IPS DF 6.9 (cell line): ENCODE measurements at regions not wholly inside any gene's neighbourhood (a gene's known extent, or its start where the extent isn't known, plus 50 kb on each side); places are given as distances from the start of the nearest gene placed in this dataset.
"Not testable (repeated sequence)": the region's sequence is repeated elsewhere in the genome, so short reads cannot be mapped to it uniquely, and the experiment has no call there.

Experiments used
- DNase-seq: peaks from one replicate; pipeline ENCODE4 v3.0.0-alpha.2; 2013; ENCODE audit warnings: low read depth, low spot score
- H3K27ac ChIP-seq: one replicate; pipeline ENCODE4 v1.5.1; 2013; ENCODE audit warnings: low read length, control low read depth
- H3K27me3 ChIP-seq: 2 replicates; pipeline ENCODE4 v1.6.1; 2013; ENCODE audit warnings: mild to moderate bottlenecking, low read length; ENCODE audit not compliant: control insufficient read depth, insufficient read depth
- H3K36me3 ChIP-seq: 2 replicates; pipeline ENCODE4 v1.6.1; 2013; ENCODE audit warnings: low read length; ENCODE audit not compliant: control insufficient read depth, insufficient read depth
- H3K4me1 ChIP-seq: 2 replicates; pipeline ENCODE4 v1.6.1; 2013; ENCODE audit warnings: low read length; ENCODE audit not compliant: control insufficient read depth, insufficient read depth
- H3K4me3 ChIP-seq: 2 replicates; pipeline ENCODE4 v1.5.1; 2013; ENCODE audit warnings: mild to moderate bottlenecking, low read length
- H3K9me3 ChIP-seq: 2 replicates; pipeline ENCODE4 v1.6.1; 2013; ENCODE audit warnings: low read length, inconsistent platforms; ENCODE audit not compliant: control insufficient read depth, insufficient read depth
- WGBS: extraction: QIAGEN DNeasy Blood & Tissue Kit; methylation state at CpG from one replicate; pipeline ENCODE4 v1.1.7; 2013; ENCODE audit warnings: mixed read lengths, missing lambda C conversion rate; ENCODE audit not compliant: insufficient read length, insufficient coverage; 5-methylcytosine and 5-hydroxymethylcytosine counted together

DNA sequence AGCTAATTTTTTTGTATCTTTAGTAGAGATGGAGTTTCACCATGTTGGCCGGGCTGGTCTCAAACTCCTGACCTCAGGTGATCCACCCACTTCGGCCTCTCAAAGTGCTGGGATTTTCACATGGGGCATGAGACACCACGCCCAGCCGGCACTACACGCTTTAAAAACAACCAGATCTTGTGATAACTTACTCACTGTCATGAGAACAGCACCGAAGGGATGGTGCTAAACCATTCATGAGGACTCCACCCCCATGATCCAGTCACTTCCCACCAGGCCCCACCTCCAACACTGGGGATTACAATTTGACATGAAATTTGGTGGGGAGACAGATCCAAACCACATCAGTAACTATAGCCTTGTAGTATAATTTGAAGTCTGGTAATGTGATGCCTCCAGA is 67.4 kb upstream of the ZNF169 start:
- not testable (repeated sequence) for H3K27me3 ChIP-seq, H3K4me3 ChIP-seq, H3K36me3 ChIP-seq, H3K27ac ChIP-seq, DNase-seq, H3K4me1 ChIP-seq, H3K9me3 ChIP-seq
- whole genome bisulfite sequencing = no CpG with 5 or more reads among the region's 6 CpGs

DNA sequence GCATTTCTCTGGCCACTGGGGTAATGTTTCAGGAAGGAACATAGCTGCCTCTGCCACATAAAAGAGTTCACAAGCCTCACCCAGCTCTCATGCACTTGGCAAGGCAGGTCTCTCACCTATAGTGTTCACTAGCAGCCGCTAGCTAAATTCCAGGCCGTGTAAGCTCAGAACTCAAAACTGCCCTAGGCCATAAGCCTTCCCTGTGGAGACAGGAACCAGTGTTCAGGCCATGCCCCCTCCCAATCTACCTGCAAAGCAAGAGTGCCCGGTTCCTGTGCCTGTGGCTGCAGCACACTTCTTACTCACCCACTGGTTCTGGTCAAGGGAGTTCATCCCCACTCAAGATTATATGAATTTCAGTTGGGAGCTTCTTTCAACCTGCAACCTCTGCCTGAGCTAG is 60.7 kb upstream of the ZNF169 start:
- Histone ChIP-seq H3K9me3 (no peaks in the 10 kb centered on the region), H3K4me3 (no peak overlapping the region), H3K27ac (no peak overlapping the region), H3K4me1 (no peaks in the 10 kb centered on the region), H3K36me3 (no peaks in the 10 kb centered on the region), H3K27me3 (no peaks in the 10 kb centered on the region)
- WGBS = no CpG with 5 or more reads among the region's 3 CpGs
- DNase-seq = no peak

DNA sequence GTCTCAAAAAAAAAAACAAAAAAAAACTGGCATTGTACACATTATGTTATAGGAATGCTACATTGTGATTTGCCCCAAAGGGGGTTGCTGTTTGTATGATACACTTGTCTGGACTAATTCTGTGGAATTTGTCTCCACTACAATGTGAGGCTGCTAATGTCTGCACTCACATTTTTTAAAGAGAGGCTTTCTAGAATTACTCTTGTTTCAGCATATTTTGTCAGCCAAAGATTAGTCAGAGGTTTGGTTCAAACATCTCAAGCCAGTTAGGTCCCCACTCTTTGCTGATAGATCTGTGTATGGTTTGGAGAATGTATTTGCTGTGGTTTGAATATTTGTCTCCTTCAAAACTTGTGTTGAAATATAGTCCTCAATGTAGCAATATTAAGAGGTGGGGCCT is 59.3 kb upstream of the ZNF169 start:
- H3K27me3 ChIP-seq = no peaks in the 10 kb centered on the region
- H3K36me3 ChIP-seq = no peaks in the 10 kb centered on the region
- H3K4me3 ChIP-seq = no peak overlapping the region
- DNase-seq = no peak
- H3K27ac ChIP-seq = no peak overlapping the region
- H3K4me1 ChIP-seq = no peaks in the 10 kb centered on the region
- no peaks in the 10 kb centered on the region for H3K9me3 ChIP-seq

DNA sequence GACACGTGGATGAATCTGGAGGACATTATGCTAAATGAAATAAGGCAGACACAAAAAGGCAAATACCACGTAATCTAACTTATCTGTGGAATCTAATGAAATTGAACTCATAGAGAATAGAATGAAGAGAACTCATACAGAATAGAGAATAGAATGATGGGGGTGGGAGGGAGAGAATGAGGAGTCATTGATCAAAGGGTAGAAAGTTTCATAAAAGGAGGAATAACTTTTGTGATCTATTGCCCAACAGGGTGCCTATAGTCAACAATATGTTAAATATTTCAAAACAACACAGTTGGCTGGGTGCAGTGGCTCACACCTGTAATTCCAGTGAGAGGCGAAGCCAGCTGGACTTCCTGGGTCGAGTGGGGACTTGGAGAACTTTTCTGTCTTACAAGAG is 54.9 kb upstream of the ZNF169 start:
- Histone ChIP-seq H3K36me3 (no peaks in the 10 kb centered on the region), H3K27ac (no peak overlapping the region), H3K4me3 (no peak overlapping the region), H3K4me1 (no peaks in the 10 kb centered on the region), H3K27me3 (no peaks in the 10 kb centered on the region), H3K9me3 (no peaks in the 10 kb centered on the region)
- no CpG with 5 or more reads among the region's 4 CpGs for WGBS
- DNase-seq = no peak

DNA sequence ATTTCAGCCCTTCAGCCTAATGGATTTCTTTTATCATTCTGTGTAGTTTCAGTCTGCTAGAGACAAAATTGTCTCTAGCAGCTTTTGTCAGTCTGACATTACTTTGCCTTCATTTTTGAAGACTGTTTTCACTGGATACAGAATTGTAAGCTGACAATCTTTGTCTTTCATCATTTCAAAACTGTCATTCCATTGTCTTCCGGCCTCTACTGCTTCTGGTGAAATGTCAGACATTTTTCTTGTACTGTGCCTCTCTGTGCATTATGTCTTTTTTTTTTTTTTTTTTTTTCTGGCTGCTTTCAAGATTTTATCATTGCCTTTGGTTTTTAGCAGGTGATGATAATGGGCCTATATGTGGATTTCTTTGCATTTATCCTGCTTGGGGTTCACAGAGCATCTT is 51.3 kb upstream of the ZNF169 start:
- no peak for DNase-seq
- H3K27ac ChIP-seq = no peak overlapping the region
- H3K36me3 ChIP-seq = no peaks in the 10 kb centered on the region
- H3K4me3 ChIP-seq = no peak overlapping the region
- 0 out of 2 replicates have a peak, but pooled peaks cover under 1% of the 10 kb centered on the region for H3K4me1 ChIP-seq
- no CpG with 5 or more reads among the region's 1 CpG for WGBS
- H3K9me3 ChIP-seq = no peaks in the 10 kb centered on the region
- no peaks in the 10 kb centered on the region for H3K27me3 ChIP-seq
